ENCODE measurements at regions not wholly inside any gene's neighbourhood (a gene's known extent, or its start where the extent isn't known, plus 50 kb on each side); places are given as distances from the start of the nearest gene placed in this dataset.

DNA sequence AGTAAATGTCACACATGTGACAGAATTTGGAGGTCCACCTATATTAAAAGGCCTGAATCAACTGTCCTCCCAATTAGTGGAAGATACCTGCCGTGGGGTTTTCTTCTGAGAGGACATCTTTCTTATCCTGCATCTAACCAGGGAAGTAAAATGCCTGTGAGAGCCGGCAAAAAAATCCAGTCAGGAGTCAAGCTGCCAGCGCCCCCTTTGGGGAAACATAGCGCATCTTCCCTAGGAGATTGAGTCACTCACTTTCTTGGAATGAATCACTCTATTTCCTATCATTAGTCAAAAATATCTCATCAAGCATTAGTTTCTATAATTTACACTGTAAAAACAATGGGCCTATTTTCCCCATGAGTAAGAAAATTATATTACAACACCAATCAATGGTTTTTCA is 66.4 kb upstream of the ANK3 start:
- intact Hi-C loops (cut with DNase I) = no loop called here
- no peak for TF ChIP-seq POLR2AphosphoS5 (IDR thresholded peaks at IDR 0.05)
- no peak for TF ChIP-seq POLR2A (IDR thresholded peaks at IDR 0.05; ENCODE audit: low read depth)
- TF ChIP-seq EP300 (IDR thresholded peaks at IDR 0.05) = no peak
- TF ChIP-seq, protein P1, sequence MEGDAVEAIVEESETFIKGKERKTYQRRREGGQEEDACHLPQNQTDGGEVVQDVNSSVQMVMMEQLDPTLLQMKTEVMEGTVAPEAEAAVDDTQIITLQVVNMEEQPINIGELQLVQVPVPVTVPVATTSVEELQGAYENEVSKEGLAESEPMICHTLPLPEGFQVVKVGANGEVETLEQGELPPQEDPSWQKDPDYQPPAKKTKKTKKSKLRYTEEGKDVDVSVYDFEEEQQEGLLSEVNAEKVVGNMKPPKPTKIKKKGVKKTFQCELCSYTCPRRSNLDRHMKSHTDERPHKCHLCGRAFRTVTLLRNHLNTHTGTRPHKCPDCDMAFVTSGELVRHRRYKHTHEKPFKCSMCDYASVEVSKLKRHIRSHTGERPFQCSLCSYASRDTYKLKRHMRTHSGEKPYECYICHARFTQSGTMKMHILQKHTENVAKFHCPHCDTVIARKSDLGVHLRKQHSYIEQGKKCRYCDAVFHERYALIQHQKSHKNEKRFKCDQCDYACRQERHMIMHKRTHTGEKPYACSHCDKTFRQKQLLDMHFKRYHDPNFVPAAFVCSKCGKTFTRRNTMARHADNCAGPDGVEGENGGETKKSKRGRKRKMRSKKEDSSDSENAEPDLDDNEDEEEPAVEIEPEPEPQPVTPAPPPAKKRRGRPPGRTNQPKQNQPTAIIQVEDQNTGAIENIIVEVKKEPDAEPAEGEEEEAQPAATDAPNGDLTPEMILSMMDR (IDR thresholded peaks at IDR 0.05) = no peak
- no peak for DNase-seq (ENCODE audit: extremely low spot score)

DNA sequence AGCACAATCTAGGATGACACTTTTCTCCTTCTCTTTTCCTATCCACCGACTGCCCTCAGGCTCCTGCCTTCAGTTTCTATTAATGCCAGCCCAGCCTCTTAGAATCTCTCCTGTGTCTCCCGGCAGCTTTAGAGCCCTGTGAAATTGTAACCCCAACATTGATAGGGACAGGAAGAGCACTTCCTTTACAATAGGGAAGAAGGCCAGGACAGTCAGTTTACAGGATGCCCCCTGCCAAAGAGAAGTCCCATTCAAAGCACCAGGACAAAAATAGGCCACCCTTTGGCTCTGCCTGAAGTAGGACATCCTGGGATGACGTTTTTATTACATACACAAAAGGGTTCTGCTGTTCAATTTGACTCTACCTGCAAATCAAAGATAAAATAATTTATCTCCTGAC is 64.7 kb upstream of the ANK3 start:
- no peak for DNase-seq (ENCODE audit: extremely low spot score)
- H3K4me3 ChIP-seq = no peak overlapping the region
- 64% methylated on average over 3 of the region's 3 CpGs for WGBS
- no peaks in the 10 kb centered on the region for H3K9me3 ChIP-seq
- no peak for TF ChIP-seq EP300 (IDR thresholded peaks at IDR 0.05)
- no peak for TF ChIP-seq POLR2A (IDR thresholded peaks at IDR 0.05; ENCODE audit: low read depth)
- no peak for TF ChIP-seq POLR2AphosphoS5 (IDR thresholded peaks at IDR 0.05)
- TF ChIP-seq, protein P1 (IDR thresholded peaks at IDR 0.05) = no peak
- H3K36me3 ChIP-seq = no peaks in the 10 kb centered on the region
- no peak overlapping the region for H3K27ac ChIP-seq (replicated peaks in 1 of 4)
- intact Hi-C loops (cut with DNase I) = no loop called here
- no peaks in the 10 kb centered on the region for H3K27me3 ChIP-seq
- H3K4me1 ChIP-seq = no peaks in the 10 kb centered on the region

More for the DNA sequence above, 66.4 kb upstream of the ANK3 start:
- 91% methylated on average over 4 of the region's 4 CpGs for WGBS
- H3K27me3 ChIP-seq = no peaks in the 10 kb centered on the region
- no peaks in the 10 kb centered on the region for H3K9me3 ChIP-seq
- no peaks in the 10 kb centered on the region for H3K4me1 ChIP-seq
- no peaks in the 10 kb centered on the region for H3K36me3 ChIP-seq
- no peak overlapping the region for H3K4me3 ChIP-seq
- H3K27ac ChIP-seq (replicated peaks in 1 of 4) = no peak overlapping the region

DNA sequence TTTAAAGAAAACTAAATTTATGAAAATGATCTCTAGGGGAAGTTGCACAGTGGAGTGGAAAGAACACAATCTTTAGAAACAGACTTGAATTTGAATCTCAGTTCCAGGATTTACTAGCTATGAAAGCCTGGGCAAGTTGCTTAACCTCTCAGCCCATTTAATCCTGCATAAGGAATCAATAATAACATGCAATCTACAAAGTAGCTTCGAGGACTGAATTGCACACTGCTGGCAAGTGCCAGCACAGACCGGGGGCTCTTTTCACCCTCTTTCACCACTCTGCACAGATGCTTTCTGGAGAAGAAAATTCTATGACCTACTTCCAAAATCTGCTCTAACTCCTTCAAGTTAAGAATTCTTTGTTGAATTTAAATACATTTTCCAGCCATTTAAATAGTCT is 63.4 kb upstream of the ANK3 start:
- no peaks in the 10 kb centered on the region for H3K4me1 ChIP-seq
- TF ChIP-seq EP300 (IDR thresholded peaks at IDR 0.05) (no peak), POLR2AphosphoS5 (IDR thresholded peaks at IDR 0.05) (no peak), POLR2A (IDR thresholded peaks at IDR 0.05; ENCODE audit: low read depth) (no peak)
- TF ChIP-seq, protein P1 (IDR thresholded peaks at IDR 0.05) = no peak
- DNase-seq (ENCODE audit: extremely low spot score) = no peak
- H3K27ac ChIP-seq (replicated peaks in 1 of 4) = no peak overlapping the region
- WGBS = 82% methylated on average over 2 of the region's 2 CpGs
- intact Hi-C loops (cut with DNase I) = no loop called here
- H3K27me3 ChIP-seq = no peaks in the 10 kb centered on the region
- no peak overlapping the region for H3K4me3 ChIP-seq
- H3K9me3 ChIP-seq = no peaks in the 10 kb centered on the region
- H3K36me3 ChIP-seq = no peaks in the 10 kb centered on the region

DNA sequence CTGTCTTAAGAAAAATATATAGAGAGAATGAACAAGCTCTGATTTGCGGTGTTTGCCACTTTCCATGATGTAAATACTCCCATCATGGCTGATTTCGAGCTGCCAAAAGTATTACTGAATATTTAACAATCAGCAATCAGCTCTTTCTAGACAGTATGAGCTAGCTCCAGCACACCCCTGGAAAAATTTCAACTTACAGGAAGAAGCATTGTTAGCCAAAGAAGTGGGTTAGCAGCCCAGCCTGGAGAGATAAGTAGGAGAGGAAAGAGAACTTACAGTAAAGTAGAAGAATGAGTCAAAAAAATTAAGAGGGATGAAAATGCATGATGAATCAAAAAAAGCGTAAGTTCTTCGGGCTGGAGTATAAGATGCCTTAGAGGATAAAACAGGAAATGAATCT is 60.6 kb upstream of the ANK3 start:
- WGBS = 95% methylated on average over 4 of the region's 4 CpGs
- Histone ChIP-seq H3K36me3 (no peaks in the 10 kb centered on the region), H3K4me1 (peaks cover 11 to 23% (median 17%) of the 10 kb centered on the region in 4 donors), H3K27me3 (no peaks in the 10 kb centered on the region), H3K9me3 (no peaks in the 10 kb centered on the region), H3K27ac (replicated peaks in 1 of 4) (no peak overlapping the region), H3K4me3 (no peak overlapping the region)
- no peak for TF ChIP-seq EP300 (IDR thresholded peaks at IDR 0.05)
- TF ChIP-seq POLR2AphosphoS5 (IDR thresholded peaks at IDR 0.05) = no peak
- TF ChIP-seq, protein P1 (IDR thresholded peaks at IDR 0.05) = no peak
- no peak for TF ChIP-seq POLR2A (IDR thresholded peaks at IDR 0.05; ENCODE audit: low read depth)
- no peak for DNase-seq (ENCODE audit: extremely low spot score)
- intact Hi-C loops (cut with DNase I) = no loop called here

DNA sequence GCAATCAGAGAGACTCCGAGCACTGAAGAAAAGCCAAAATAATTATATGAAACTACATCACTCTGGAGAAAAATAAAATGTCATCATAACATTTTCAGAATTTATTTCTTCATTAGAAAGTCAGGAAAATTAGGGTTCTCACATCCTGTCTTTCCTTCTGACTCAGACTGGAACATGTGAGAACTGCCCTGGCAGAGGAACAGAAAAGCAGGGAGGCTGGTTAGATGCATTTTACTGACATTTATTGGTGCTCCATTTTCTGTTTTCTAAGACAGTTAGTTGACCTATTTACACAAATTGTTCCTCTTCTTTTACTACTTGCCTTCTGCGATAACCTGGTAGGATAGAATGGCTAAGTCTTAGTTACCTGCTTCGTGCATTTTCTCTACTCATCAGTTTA is 58.6 kb upstream of the ANK3 start:
- intact Hi-C loops (cut with DNase I) = no loop called here
- TF ChIP-seq, protein P1 (IDR thresholded peaks at IDR 0.05) = no peak
- Histone ChIP-seq H3K4me3 (no peak overlapping the region), H3K9me3 (no peaks in the 10 kb centered on the region), H3K4me1 (peaks cover 12 to 26% (median 19%) of the 10 kb centered on the region in 4 donors), H3K27me3 (no peaks in the 10 kb centered on the region), H3K36me3 (no peaks in the 10 kb centered on the region), H3K27ac (replicated peaks in 1 of 4) (no peak overlapping the region)
- DNase-seq (ENCODE audit: extremely low spot score) = no peak
- 95% methylated on average over 3 of the region's 3 CpGs for WGBS

All from esophagus muscularis mucosa (tissue), 4 donors.